Psoas muscle (tissue), 7 donors: ENCODE measurements at regions not wholly inside any gene's neighbourhood (a gene's known extent, or its start where the extent isn't known, plus 50 kb on each side); places are given as distances from the start of the nearest gene placed in this dataset.
"Not testable (repeated sequence)": the region's sequence is repeated elsewhere in the genome, so short reads cannot be mapped to it uniquely, and the experiment has no call there.

Source experiments
- ATAC-seq, 4 donors: fragments of 200-7000 bp; cut with Tn5 transposase; one replicate each; pipeline ENCODE4 v1.9.1; 2020; ENCODE audit warnings: moderate library complexity in 3 of 4, mild to moderate bottlenecking in 2 of 4
- DNase-seq, 2 donors: peaks; one replicate each; pipeline ENCODE4 v3.0.0-alpha.2; 2020
- H3K27ac ChIP-seq: fragments of 200-600 bp; one replicate; pipeline ENCODE4 v1.8.0; 2022
- H3K27me3 ChIP-seq, 3 donors: fragments of 200-600 bp in 1 of 3; one replicate each; pipeline versions ENCODE4 v1.6.1 to v1.8.0; 2013 to 2022; ENCODE audit warnings: low read length in 2 of 3, mild to moderate bottlenecking in 2 of 3, moderate library complexity in 1 of 3; ENCODE audit not compliant: insufficient read depth in 3 of 3
- H3K36me3 ChIP-seq, 2 donors: fragments of 200-600 bp in 1 of 2; one replicate each; pipeline versions ENCODE4 v1.6.1 to v1.8.0; 2013 to 2022; ENCODE audit warnings: low read depth in 1 of 2, mild to moderate bottlenecking in 1 of 2, moderate library complexity in 1 of 2; ENCODE audit not compliant: insufficient read depth in 1 of 2
- H3K4me1 ChIP-seq: fragments of 200-600 bp; one replicate; pipeline ENCODE4 v1.8.0; 2022
- H3K4me3 ChIP-seq: fragments of 200-600 bp; one replicate; pipeline ENCODE4 v1.8.0; 2022; ENCODE audit warnings: mild to moderate bottlenecking
- H3K9me3 ChIP-seq: fragments of 200-600 bp; one replicate; pipeline ENCODE4 v1.8.0; 2022
- CTCF ChIP-seq: fragments of 200-600 bp; IDR thresholded peaks from one replicate; pipeline ENCODE4 v1.8.0; 2022; ENCODE audit warnings: antibody characterized with exemption
- WGBS, 3 donors: extraction: QIAGEN DNeasy Blood & Tissue Kit; methylation state at CpG; one replicate each; pipeline versions ENCODE4 v1.1.6 to v1.1.7; 2013; 5-methylcytosine and 5-hydroxymethylcytosine counted together
- intact Hi-C, 2 donors: fragments of 100-400 bp; cut with DNase I; formaldehyde crosslinking; loops; one replicate each; pipeline versions ENCODE4 v1.11.0 to v1.14.2; 2022
- donor health status: healthy with polysubstance abuse.
- donor health status: DM: no; HTN: no; CAD: no; lungs with moderate emphysema.
- donor health status: Bipolar disorder and iron deficiency.
- donor health status: healthy.
- donor health status: DM: yes; HTN: yes; CAD: no.
- donor health status: DM: no; HTN: no; CAD: no.
- donor health status: DM: yes; HTN: yes; CAD: no.

GRCh38 chr4:116005806-116006088 lies 892.3 kb upstream of the NDST4 start:
- DNase-seq (no peak), ATAC-seq (no peak)
- TF ChIP-seq CTCF, result no peak
- no peaks in the 10 kb centered on the region for H3K27me3 ChIP-seq
- WGBS, 3 donors, result 71 to 81% (median 76%) methylated on average over 1 of the region's 1 CpG
- H3K4me3 ChIP-seq, result no peak overlapping the region
- no peaks in the 10 kb centered on the region for H3K36me3 ChIP-seq
- H3K9me3 ChIP-seq, result no peaks in the 10 kb centered on the region
- intact Hi-C loops, result no loop called here
- H3K27ac ChIP-seq, result no peak overlapping the region
- no peaks in the 10 kb centered on the region for H3K4me1 ChIP-seq

GRCh38 chr4:116005037-116005805 lies 891.8 kb upstream of the NDST4 start:
- no peaks in the 10 kb centered on the region for H3K27me3 ChIP-seq
- H3K27ac ChIP-seq, result no peak overlapping the region
- H3K4me3 ChIP-seq, result no peak overlapping the region
- 70 to 79% (median 79%) methylated on average over 3 of the region's 3 CpGs for WGBS, 3 donors
- intact Hi-C loops, result no loop called here
- no peaks in the 10 kb centered on the region for H3K36me3 ChIP-seq
- H3K4me1 ChIP-seq, result no peaks in the 10 kb centered on the region
- TF ChIP-seq CTCF, result no peak
- ATAC-seq, result no peak
- no peak for DNase-seq
- H3K9me3 ChIP-seq, result no peaks in the 10 kb centered on the region

- DNase-seq, result no peak
- H3K27me3 ChIP-seq, result no peaks in the 10 kb centered on the region
- no peak overlapping the region for H3K4me3 ChIP-seq
- intact Hi-C loops, result no loop called here
- no peak for TF ChIP-seq CTCF
- ATAC-seq, result no peak
- H3K4me1 ChIP-seq, result no peaks in the 10 kb centered on the region
- no peaks in the 10 kb centered on the region for H3K36me3 ChIP-seq
- H3K9me3 ChIP-seq, result no peaks in the 10 kb centered on the region
- 89 to 92% (median 91%) methylated on average over 4 of the region's 4 CpGs for WGBS, 3 donors
- no peak overlapping the region for H3K27ac ChIP-seq
Observed at GRCh38 chr4:116001291-116001690, 887.9 kb upstream of the NDST4 start.

- H3K36me3 ChIP-seq, result no peaks in the 10 kb centered on the region
Observed at GRCh38 chr4:115986573-115986972, 873.2 kb upstream of the NDST4 start.

GRCh38 chr4:115975421-115976001 lies 862.1 kb upstream of the NDST4 start:
- H3K4me1 ChIP-seq, H3K27ac ChIP-seq, ATAC-seq, H3K9me3 ChIP-seq, H3K4me3 ChIP-seq, H3K36me3 ChIP-seq, intact Hi-C loops, DNase-seq, H3K27me3 ChIP-seq: not testable (repeated sequence)
- 68 to 77% (median 73%) methylated on average over 8 of the region's 8 CpGs for WGBS, 3 donors

More at GRCh38 chr4:115986573-115986972, 873.2 kb upstream of the NDST4 start:
- WGBS, 3 donors, result 82 to 84% (median 83%) methylated on average over 6 of the region's 6 CpGs
- no peak overlapping the region for H3K4me3 ChIP-seq
- no peak for DNase-seq
- intact Hi-C loops, result no loop called here
- H3K4me1 ChIP-seq, result no peaks in the 10 kb centered on the region
- no peaks in the 10 kb centered on the region for H3K27me3 ChIP-seq
- no peak overlapping the region for H3K27ac ChIP-seq
- peaks cover 4% of the 10 kb centered on the region for H3K9me3 ChIP-seq
- ATAC-seq, result no peak
- TF ChIP-seq CTCF, result no peak
